A549 (cell line): ENCODE measurements at regions not wholly inside any gene's neighbourhood (a gene's known extent, or its start where the extent isn't known, plus 50 kb on each side); places are given as distances from the start of the nearest gene placed in this dataset.

Source experiments
- ATAC-seq, 2 experiments: fragments of 200-7000 bp in 1 of 2; fragments of >200 bp in 1 of 2; cut with Nextera tagmentation in 1 of 2; cut with Tn5 transposase in 1 of 2; 3 replicates each; pipeline versions ENCODE4 v1.8.0 to v1.9.1; 2018 to 2020; ENCODE audit warnings: mild to moderate bottlenecking in 1 of 2, moderate library complexity in 1 of 2
- CTCF ChIA-PET: fragments of 300-600 bp; sonication (Branson Sonifier 250); formaldehyde crosslinking; extraction: SDS; loops from one replicate; lab custom pipeline; 2021; ENCODE audit warnings: antibody characterized with exemption, inconsistent platforms; lab: Yijun Ruan, JAX
- POLR2A ChIA-PET: fragments of 350-600 bp; formaldehyde crosslinking; extraction: SDS; loops from one replicate; lab custom pipeline; 2021; ENCODE audit warnings: antibody characterized with exemption, inconsistent platforms; lab: Yijun Ruan, JAX
- DNase-seq, 2 experiments: peaks; one replicate each; pipeline versions ENCODE4 v3.0.0 to v3.0.0-alpha.2; 2011 to 2016; ENCODE audit warnings: low read depth in 1 of 2, low spot score in 1 of 2
- FAIRE-seq: peaks from 2 replicates; lab custom pipeline; 2011; peaks lifted over from hg19 to GRCh38; lab: Jason Lieb, UNC
- H3K27ac ChIP-seq, 2 experiments: fragments of >200 bp; sonication (Bioruptor Twin); formaldehyde crosslinking; 3 replicates each; pipeline ENCODE4 v1.5.1; 2016 to 2017
- H3K4me1 ChIP-seq: fragments of >200 bp; sonication (Bioruptor Twin); formaldehyde crosslinking; 3 replicates; pipeline ENCODE4 v1.6.1; 2016
- H3K4me2 ChIP-seq: fragments of >200 bp; sonication (Bioruptor Twin); formaldehyde crosslinking; 3 replicates; pipeline ENCODE4 v1.6.1; 2016
- H3K4me3 ChIP-seq: fragments of >200 bp; sonication (Bioruptor Twin); formaldehyde crosslinking; 3 replicates; pipeline ENCODE4 v1.5.1; 2016
- H3K9me3 ChIP-seq: fragments of >200 bp; sonication (Bioruptor Twin); formaldehyde crosslinking; 3 replicates; pipeline ENCODE4 v1.6.1; 2016
- BHLHE40 ChIP-seq: IDR thresholded peaks from 2 replicates; pipeline ENCODE4 v1.6.1; 2012; ENCODE audit warnings: low read depth, low read length, inconsistent platforms
- CBX8 ChIP-seq: fragments of 200-600 bp; sonication (generic); IDR thresholded peaks from 2 replicates; pipeline ENCODE4 v1.6.1; 2016
- CEBPB ChIP-seq, 2 experiments: fragments of >200 bp in 1 of 2; sonication (Bioruptor Twin) in 1 of 2; formaldehyde crosslinking in 1 of 2; IDR thresholded peaks; 2 replicates each; pipeline ENCODE4 v1.6.1; 2012 to 2016
- CHD4 ChIP-seq: fragments of 200-600 bp; sonication (generic); IDR thresholded peaks from 2 replicates; pipeline ENCODE4 v1.6.1; 2016; ENCODE audit warnings: antibody characterized with exemption, mild to moderate bottlenecking, borderline replicate concordance
- EHF ChIP-seq: fragments of 250-450 bp; sonication (Bioruptor Pico); IDR thresholded peaks from 2 replicates; pipeline ENCODE4 v1.5.0; 2020; ENCODE audit warnings: mild to moderate bottlenecking
- EHMT2 ChIP-seq: fragments of 200-600 bp; sonication (generic); IDR thresholded peaks from 2 replicates; pipeline ENCODE4 v1.6.1; 2016; ENCODE audit warnings: antibody characterized with exemption, low read depth, mild to moderate bottlenecking, moderate library complexity
- FOSL2 ChIP-seq, 2 experiments: fragments of 450-650 bp in 1 of 2; fragments of >200 bp in 1 of 2; sonication (Bioruptor Twin) in 1 of 2; formaldehyde crosslinking; IDR thresholded peaks; 2 replicates each; pipeline versions ENCODE4 v1.5.0 to v1.6.1; 2016 to 2020; ENCODE audit warnings: mild to moderate bottlenecking in 1 of 2, moderate library complexity in 1 of 2
- HDAC2 ChIP-seq: fragments of 200-600 bp; sonication (generic); IDR thresholded peaks from 2 replicates; pipeline ENCODE4 v1.6.1; 2016
- HOXB13 ChIP-seq: fragments of 250-450 bp; sonication (Bioruptor Pico); IDR thresholded peaks from 2 replicates; pipeline ENCODE4 v1.5.0; 2020; ENCODE audit warnings: low read depth, mild to moderate bottlenecking, moderate library complexity
- HOXB5 ChIP-seq: fragments of 250-450 bp; sonication (Bioruptor Pico); IDR thresholded peaks from 2 replicates; pipeline ENCODE4 v1.5.0; 2020; ENCODE audit warnings: mild to moderate bottlenecking, moderate library complexity
- JUN ChIP-seq, 2 experiments: fragments of >200 bp; sonication (Bioruptor Twin); formaldehyde crosslinking; IDR thresholded peaks; 2 replicates in 1 of 2; 3 replicates in 1 of 2; pipeline ENCODE4 v1.6.1; 2016 to 2017
- KDM1A ChIP-seq: fragments of 200-600 bp; sonication (generic); IDR thresholded peaks from 2 replicates; pipeline ENCODE4 v1.6.1; 2016; ENCODE audit warnings: low read depth, mild to moderate bottlenecking
- MYC ChIP-seq: IDR thresholded peaks from 2 replicates; pipeline ENCODE4 v1.6.1; 2012; ENCODE audit warnings: mild to moderate bottlenecking, inconsistent platforms, low read length, improper control_type of control experiment, borderline replicate concordance
- NPAS2 ChIP-seq: fragments of 250-450 bp; sonication (Bioruptor Pico); IDR thresholded peaks from 2 replicates; pipeline ENCODE4 v1.8.0; 2022; ENCODE audit warnings: mild to moderate bottlenecking, moderate library complexity, borderline replicate concordance
- PHF8 ChIP-seq: fragments of 200-600 bp; sonication (generic); IDR thresholded peaks from 2 replicates; pipeline ENCODE4 v1.6.1; 2016; ENCODE audit warnings: low read depth, mild to moderate bottlenecking, antibody characterized with exemption, moderate library complexity, borderline replicate concordance
- RAD21 ChIP-seq, 2 experiments: fragments of >200 bp in 1 of 2; sonication (Bioruptor Twin) in 1 of 2; formaldehyde crosslinking in 1 of 2; IDR thresholded peaks in 1 of 2; conservative IDR thresholded peaks in 1 of 2; 2 replicates in 1 of 2; 3 replicates in 1 of 2; pipeline ENCODE4 v1.6.1; 2012 to 2018; ENCODE audit warnings: inconsistent platforms in 1 of 2
- TFCP2L1 ChIP-seq: fragments of 250-450 bp; sonication (Bioruptor Pico); IDR thresholded peaks from 2 replicates; pipeline ENCODE4 v1.5.0; 2021; ENCODE audit warnings: mild to moderate bottlenecking
- WGBS: methylation state at CpG from one replicate; pipeline ENCODE4 v1.1.6; 2017; ENCODE audit errors: missing lambda C conversion rate; 5-methylcytosine and 5-hydroxymethylcytosine counted together
- TF ChIP-seq, protein P1 (sequence below): fragments of 250-450 bp; sonication (Bioruptor Pico); IDR thresholded peaks from 2 replicates; pipeline ENCODE4 v1.5.0; 2020; ENCODE audit warnings: low read depth, mild to moderate bottlenecking, moderate library complexity
- TF ChIP-seq, protein P2 (sequence below): fragments of >200 bp; sonication (Bioruptor Twin); formaldehyde crosslinking; IDR thresholded peaks from 3 replicates; pipeline ENCODE4 v1.6.1; 2016
- TF ChIP-seq, protein P3 (sequence below): fragments of >200 bp; sonication (Bioruptor Twin); formaldehyde crosslinking; IDR thresholded peaks from 2 replicates; pipeline ENCODE4 v1.6.1; 2016
- TF ChIP-seq, protein P4 (sequence below): IDR thresholded peaks from 2 replicates; pipeline ENCODE4 v1.6.1; 2012

DNA sequence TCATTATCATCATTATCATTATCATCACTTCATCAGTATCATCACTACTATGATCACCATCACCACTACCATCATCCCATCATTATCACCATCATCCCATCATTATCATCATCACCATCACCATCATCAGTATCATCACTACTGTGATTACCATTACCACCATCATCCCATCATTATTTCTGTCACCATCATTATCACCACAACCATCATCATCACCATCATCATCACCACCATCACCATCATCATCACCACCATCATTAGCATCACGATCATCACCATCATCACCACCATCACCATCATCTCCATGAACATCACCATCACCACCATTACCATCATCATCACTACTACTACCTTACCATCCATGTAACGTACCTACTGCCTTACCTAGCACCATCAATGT, 368.8 kb downstream of the SEC14L1 start:
- ATAC-seq (no peak), FAIRE-seq (peak; percentile 65), DNase-seq (no peak)
- 86% methylated on average over 2 of the region's 2 CpGs for WGBS
- H3K4me1 ChIP-seq: peaks cover 13% of the 10 kb centered on the region
- H3K27ac ChIP-seq: no peak overlapping the region
- TF ChIP-seq HOXB13 (CRISPR knock-in tag): no peak
- no peak for TF ChIP-seq CHD4
- TF ChIP-seq, protein P1, sequence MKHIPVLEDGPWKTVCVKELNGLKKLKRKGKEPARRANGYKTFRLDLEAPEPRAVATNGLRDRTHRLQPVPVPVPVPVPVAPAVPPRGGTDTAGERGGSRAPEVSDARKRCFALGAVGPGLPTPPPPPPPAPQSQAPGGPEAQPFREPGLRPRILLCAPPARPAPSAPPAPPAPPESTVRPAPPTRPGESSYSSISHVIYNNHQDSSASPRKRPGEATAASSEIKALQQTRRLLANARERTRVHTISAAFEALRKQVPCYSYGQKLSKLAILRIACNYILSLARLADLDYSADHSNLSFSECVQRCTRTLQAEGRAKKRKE: no peak
- TF ChIP-seq BHLHE40: no peak
- ChIA-PET CTCF (interaction anchor here (0.7 kb wide), 1 partner anchor 33 kb away, joined by 3 read pairs; no protein-coding TSS in a partner anchor), POLR2A (no interaction called here)
- H3K4me2 ChIP-seq: no peak overlapping the region
- peaks cover 29% of the 10 kb centered on the region for H3K9me3 ChIP-seq
- H3K4me3 ChIP-seq: no peak overlapping the region

DNA sequence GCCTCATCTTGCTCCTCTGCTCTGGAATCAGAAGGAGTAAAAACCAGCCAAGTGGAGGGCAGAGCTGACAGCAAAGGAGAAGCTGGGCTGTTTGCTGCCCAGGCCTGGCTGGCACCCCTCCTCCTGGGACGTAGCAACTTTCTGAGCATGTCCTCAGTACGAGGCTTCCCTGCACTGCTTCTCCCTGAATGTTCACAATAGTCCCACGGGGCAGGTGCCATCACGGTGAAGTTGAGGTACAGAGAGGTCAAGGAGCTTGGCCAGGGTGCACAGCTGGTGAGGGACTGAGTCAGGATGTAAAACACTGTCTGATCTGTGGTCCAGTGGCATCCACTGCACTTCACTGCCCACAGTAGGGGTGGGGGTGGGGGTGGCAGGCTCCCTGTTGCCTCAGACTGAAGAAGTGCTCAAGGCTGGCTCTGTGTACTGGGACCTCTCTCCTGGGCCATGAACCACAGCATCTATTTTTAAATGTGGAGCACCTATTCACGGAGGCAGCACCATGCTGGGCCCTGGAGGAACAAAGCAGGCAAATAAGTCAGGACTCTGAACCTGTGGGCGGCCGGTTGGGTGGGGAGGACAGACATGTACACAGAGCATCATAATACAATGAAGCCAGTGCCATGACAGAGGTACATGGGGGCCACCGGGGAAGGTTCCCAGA, 369.5 kb downstream of the SEC14L1 start:
- CTCF ChIA-PET: interaction anchor here (0.6 to 0.7 kb wide), 2 partner anchors 32 to 206 kb away, joined by 3 read pairs; no protein-coding TSS in a partner anchor
- ATAC-seq (no peak), FAIRE-seq (no peak), DNase-seq (no peak)
- Histone ChIP-seq H3K4me1 (peaks cover 13% of the 10 kb centered on the region), H3K27ac (no peak overlapping the region), H3K4me2 (no peak overlapping the region), H3K9me3 (peaks cover 29% of the 10 kb centered on the region), H3K4me3 (no peak overlapping the region)
- POLR2A ChIA-PET: no interaction called here
- TF ChIP-seq RAD21 (conservative IDR thresholded peaks at IDR 0.05 in 1 of 2, IDR thresholded peaks at IDR 0.05 in 1 of 2) (no peak), PHF8 (no peak), EHMT2 (no peak)
- 68% methylated on average over 8 of the region's 8 CpGs for WGBS

DNA sequence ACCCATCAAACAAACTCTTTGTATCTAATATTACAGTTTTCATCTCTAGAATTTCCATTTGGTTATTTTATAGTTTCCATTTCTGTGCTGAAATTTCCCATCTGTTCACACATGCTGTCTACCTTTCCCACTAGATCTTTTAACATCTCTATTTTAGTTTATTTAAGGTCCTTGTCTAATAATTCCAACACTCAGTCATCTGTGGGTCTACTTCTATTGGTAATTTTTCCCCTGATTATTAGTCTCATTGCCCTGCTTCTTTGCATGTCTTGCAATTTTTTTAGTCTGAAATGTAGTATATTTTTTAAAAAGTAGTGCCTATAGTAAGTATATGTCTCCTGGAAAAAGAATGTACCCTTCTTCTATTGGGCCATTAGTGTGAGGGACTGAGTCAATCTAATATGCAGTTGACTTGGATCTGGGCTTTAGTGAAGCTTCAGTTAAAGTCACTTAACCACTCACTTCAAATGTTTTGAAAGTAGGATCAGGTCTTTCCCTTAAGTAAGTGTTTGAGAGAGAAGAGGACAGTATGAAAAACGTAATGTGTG, 370.8 kb downstream of the SEC14L1 start:
- CTCF ChIA-PET: interaction anchor here (1.0 to 1.7 kb wide), 4 partner anchors 17 to 502 kb away, joined by 3 to 14 read pairs (median 4); no protein-coding TSS in a partner anchor
- Histone ChIP-seq H3K9me3 (peaks cover 29% of the 10 kb centered on the region), H3K4me3 (no peak overlapping the region)
- POLR2A ChIA-PET: no interaction called here
- TF ChIP-seq HDAC2: no peak
- TF ChIP-seq, protein P2, sequence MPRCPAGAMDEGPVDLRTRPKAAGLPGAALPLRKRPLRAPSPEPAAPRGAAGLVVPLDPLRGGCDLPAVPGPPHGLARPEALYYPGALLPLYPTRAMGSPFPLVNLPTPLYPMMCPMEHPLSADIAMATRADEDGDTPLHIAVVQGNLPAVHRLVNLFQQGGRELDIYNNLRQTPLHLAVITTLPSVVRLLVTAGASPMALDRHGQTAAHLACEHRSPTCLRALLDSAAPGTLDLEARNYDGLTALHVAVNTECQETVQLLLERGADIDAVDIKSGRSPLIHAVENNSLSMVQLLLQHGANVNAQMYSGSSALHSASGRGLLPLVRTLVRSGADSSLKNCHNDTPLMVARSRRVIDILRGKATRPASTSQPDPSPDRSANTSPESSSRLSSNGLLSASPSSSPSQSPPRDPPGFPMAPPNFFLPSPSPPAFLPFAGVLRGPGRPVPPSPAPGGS: no peak
- no peak for TF ChIP-seq PHF8
- TF ChIP-seq JUN (IDR thresholded peaks at IDR 0.05): no peak
- no peak for TF ChIP-seq CBX8
- TF ChIP-seq, protein P3, sequence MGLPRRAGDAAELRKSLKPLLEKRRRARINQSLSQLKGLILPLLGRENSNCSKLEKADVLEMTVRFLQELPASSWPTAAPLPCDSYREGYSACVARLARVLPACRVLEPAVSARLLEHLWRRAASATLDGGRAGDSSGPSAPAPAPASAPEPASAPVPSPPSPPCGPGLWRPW: no peak
- no peak for TF ChIP-seq HOXB5 (CRISPR knock-in tag)
- TF ChIP-seq KDM1A: no peak
- no peak for TF ChIP-seq MYC
- no peak for TF ChIP-seq FOSL2 (IDR thresholded peaks at IDR 0.05)
- no peak for TF ChIP-seq FOSL2 (CRISPR knock-in tag; IDR thresholded peaks at IDR 0.05)
- TF ChIP-seq, protein P4, sequence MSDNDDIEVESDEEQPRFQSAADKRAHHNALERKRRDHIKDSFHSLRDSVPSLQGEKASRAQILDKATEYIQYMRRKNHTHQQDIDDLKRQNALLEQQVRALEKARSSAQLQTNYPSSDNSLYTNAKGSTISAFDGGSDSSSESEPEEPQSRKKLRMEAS: no peak
- TF ChIP-seq NPAS2 (CRISPR knock-in tag): no peak
- TF ChIP-seq CEBPB (IDR thresholded peaks at IDR 0.05): no peak
- no peak for TF ChIP-seq TFCP2L1
- TF ChIP-seq EHF (CRISPR knock-in tag): no peak
- no peak for TF ChIP-seq BHLHE40
- no peak for TF ChIP-seq HOXB13 (CRISPR knock-in tag)
- TF ChIP-seq, all 56 proteins: peak for 0
- no peak overlapping the region for H3K27ac ChIP-seq
- 8% methylated on average over 1 of the region's 1 CpG for WGBS
- ATAC-seq: no peak
- no peak for DNase-seq
- FAIRE-seq: no peak
- H3K4me2 ChIP-seq: no peak overlapping the region
- H3K4me1 ChIP-seq: peaks cover 13% of the 10 kb centered on the region
